HFF-Myc (cell line): ENCODE measurements at regions not wholly inside any gene's neighbourhood (a gene's known extent, or its start where the extent isn't known, plus 50 kb on each side); places are given as distances from the start of the nearest gene placed in this dataset.

Source experiments
- DNase-seq: peaks from one replicate; pipeline ENCODE4 v3.0.0-alpha.2; 2011; ENCODE audit warnings: low read depth; ENCODE audit errors: extremely low read depth
- H3K4me3 ChIP-seq: replicated peaks from 2 replicates; pipeline ENCODE4 v1.5.1; 2011; ENCODE audit warnings: low read depth, mild to moderate bottlenecking, control low read depth, low read length
- TF ChIP-seq, protein P1 (sequence below): IDR thresholded peaks from 2 replicates; pipeline ENCODE4 v1.5.1; 2012; ENCODE audit warnings: mild to moderate bottlenecking, low read depth, low read length, control low read depth; ENCODE audit errors: missing control alignments

DNA sequence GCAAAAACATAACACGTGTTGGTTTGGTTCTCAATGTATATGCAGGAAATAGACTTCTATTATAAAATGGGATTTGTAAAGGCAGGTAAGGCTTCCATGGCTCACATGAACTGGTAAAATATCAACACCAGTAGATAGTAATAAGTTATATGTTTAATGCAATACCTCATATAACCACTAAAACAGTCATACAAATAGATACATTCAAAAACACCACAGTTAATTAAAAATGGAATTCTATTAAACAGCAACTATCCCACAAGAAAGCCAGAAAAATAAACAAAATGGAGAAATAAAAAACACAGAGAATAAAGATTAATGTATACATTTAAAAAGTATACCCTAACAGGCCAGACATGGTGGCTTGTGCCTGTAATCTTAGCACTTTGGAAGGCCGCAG is 243.8 kb upstream of the LRATD1 start:
- no peak for DNase-seq
- no peak overlapping the region for H3K4me3 ChIP-seq
- TF ChIP-seq, protein P1, sequence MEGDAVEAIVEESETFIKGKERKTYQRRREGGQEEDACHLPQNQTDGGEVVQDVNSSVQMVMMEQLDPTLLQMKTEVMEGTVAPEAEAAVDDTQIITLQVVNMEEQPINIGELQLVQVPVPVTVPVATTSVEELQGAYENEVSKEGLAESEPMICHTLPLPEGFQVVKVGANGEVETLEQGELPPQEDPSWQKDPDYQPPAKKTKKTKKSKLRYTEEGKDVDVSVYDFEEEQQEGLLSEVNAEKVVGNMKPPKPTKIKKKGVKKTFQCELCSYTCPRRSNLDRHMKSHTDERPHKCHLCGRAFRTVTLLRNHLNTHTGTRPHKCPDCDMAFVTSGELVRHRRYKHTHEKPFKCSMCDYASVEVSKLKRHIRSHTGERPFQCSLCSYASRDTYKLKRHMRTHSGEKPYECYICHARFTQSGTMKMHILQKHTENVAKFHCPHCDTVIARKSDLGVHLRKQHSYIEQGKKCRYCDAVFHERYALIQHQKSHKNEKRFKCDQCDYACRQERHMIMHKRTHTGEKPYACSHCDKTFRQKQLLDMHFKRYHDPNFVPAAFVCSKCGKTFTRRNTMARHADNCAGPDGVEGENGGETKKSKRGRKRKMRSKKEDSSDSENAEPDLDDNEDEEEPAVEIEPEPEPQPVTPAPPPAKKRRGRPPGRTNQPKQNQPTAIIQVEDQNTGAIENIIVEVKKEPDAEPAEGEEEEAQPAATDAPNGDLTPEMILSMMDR: no peak

DNA sequence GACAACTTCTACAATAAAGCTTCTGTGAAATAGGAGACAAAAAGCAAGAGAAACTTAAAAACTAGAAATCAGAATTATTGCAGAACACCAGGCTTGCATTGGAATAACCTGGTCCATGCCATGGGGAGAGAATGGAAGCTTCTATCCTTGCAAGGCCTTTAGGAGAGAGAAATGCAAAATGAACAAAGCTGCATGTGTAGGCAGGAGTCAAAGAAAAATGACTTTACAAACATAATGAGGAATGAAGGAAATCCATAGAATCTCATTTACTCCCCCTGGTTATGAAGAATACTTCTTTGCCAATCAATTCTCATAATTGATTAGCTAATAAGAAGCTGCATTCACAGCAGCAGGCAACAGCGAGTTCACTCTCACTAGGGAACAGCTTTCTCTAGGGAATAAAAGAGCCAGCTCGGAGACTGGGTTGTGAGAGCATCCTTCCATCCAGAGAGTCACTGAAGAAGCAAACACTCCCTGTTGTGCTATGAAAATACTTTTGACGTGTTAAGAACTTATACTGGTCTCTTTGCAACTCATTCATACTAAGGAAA is 235.9 kb upstream of the LRATD1 start:
- TF ChIP-seq, protein P1: no peak
- no peak overlapping the region for H3K4me3 ChIP-seq
- DNase-seq: no peak

DNA sequence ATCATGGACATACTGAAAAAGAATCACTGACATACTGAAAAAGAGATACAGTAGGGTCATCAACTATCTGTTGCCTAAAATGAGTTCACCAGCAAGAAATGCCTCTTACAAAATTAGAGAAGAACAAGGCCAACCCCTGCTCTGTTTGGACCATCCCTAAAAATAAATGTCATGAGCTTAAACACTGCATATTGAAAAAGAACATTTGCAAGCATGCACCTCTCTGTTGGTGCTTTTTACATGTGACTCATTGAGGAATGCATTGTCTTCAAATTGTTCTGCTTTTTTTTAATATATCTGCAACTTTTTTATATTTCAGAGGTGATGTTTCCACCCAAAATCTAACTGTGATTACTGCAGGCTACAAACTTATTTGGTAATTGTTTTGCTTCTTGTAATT is 233.9 kb upstream of the LRATD1 start:
- no peak overlapping the region for H3K4me3 ChIP-seq
- TF ChIP-seq, protein P1: no peak

DNA sequence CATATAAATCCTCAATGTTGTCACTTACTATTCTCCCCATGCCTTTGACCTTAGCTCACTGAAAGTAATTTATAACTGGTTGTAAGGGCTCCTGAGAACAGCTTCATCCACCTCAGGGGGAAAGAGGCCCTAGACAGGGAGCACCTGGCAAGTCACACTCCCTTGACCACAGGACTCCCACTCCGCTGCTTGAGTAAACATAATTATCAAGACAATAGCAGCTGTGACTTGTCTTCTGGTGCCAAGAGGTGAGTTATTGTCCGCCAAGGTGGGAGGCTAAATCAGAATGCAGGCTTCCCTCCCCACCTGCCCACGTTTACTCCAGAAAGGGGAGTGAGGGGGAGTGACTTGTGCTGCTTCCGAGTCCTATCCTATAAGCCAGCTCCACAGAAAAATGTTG is 230.6 kb upstream of the LRATD1 start:
- no peak overlapping the region for H3K4me3 ChIP-seq
- no peak for DNase-seq
- TF ChIP-seq, protein P1: no peak

More for the DNA sequence above, 233.9 kb upstream of the LRATD1 start:
- no peak for DNase-seq

DNA sequence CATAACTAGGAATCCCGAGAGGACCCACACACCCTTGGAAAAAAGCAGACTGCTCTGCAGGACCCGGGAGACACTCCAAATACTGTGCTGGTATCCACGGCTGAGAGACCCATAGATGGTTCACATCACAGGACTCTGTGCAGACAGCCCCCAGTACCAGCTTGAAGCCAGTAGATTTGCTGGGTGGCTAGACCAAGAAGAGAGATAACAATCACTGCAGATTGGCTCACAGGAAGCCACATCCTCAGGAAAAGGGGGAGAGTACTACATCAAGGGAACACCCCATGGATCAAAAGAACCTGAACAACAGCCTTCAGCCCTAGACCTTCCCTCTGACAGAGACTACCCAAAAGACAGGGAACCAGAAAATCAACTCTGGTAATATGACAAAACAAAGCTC is 223.8 kb upstream of the LRATD1 start:
- TF ChIP-seq, protein P1: no peak
- H3K4me3 ChIP-seq: no peak overlapping the region
- no peak for DNase-seq

DNA sequence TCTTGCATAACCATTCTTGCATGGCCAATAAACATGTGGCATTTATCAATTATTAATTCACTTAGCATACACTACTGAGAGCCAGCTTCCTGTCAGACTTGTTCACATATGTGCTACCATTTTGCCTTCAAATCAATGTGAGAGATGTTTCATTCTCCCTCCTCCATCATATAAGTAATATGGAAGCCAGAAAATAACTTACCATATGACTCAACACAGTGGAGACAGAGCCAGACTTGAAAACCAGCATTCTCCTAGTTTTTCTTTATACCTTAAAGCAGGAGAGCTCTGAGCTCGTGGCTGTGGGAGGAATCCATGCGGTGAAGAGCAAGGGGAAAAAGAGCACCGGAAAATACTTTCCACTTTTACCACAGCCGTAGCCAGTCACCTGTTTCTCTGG is 215.0 kb upstream of the LRATD1 start:
- H3K4me3 ChIP-seq: no peak overlapping the region
- no peak for DNase-seq

DNA sequence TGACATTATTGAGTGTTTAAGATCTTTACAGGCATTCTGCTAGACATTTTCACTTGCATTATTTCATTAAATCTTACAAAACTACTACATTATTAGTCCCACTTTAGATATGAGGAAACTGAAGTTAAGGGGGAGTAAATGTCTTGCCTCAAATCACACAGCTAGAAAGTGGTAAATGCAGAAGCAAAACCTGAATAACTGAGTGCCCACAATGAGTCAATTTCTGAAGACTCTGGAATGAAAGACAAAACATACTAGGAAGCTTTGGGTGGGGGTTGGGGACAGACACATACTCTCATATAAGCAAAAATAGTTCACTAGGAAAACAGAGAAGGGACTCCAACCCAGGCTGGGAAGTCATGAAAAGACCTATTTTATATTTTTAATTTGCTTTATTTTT is 214.4 kb upstream of the LRATD1 start:
- no peak for DNase-seq
- no peak overlapping the region for H3K4me3 ChIP-seq
- TF ChIP-seq, protein P1: no peak

More for the DNA sequence above, 215.0 kb upstream of the LRATD1 start:
- TF ChIP-seq, protein P1: no peak
